Progenitor cell of endocrine pancreas (in vitro differentiated cells): ENCODE measurements at regions not wholly inside any gene's neighbourhood (a gene's known extent, or its start where the extent isn't known, plus 50 kb on each side); places are given as distances from the start of the nearest gene placed in this dataset.

Source experiments
- DNase-seq: peaks from one replicate; pipeline ENCODE4 v3.0.0; 2021; ENCODE audit warnings: low spot score; ENCODE audit not compliant: unreplicated experiment
- H3K27ac Mint-ChIP-seq: 2 replicates; pipeline ENCODE4 v1.8.0; 2021; ENCODE audit warnings: mild to moderate bottlenecking, moderate library complexity, mixed read lengths
- H3K27me3 Mint-ChIP-seq: 2 replicates; pipeline ENCODE4 v1.8.0; 2021; ENCODE audit warnings: mixed read lengths
- H3K36me3 Mint-ChIP-seq: 2 replicates; pipeline ENCODE4 v1.8.0; 2022; ENCODE audit warnings: mixed read lengths; ENCODE audit not compliant: insufficient read depth
- H3K4me1 Mint-ChIP-seq: 2 replicates; pipeline ENCODE4 v1.8.0; 2021; ENCODE audit warnings: low read depth, mixed read lengths
- H3K4me3 Mint-ChIP-seq: 2 replicates; pipeline ENCODE4 v1.8.0; 2021; ENCODE audit warnings: low read depth, mild to moderate bottlenecking, moderate library complexity, mixed read lengths
- H3K9me3 Mint-ChIP-seq: 2 replicates; pipeline ENCODE4 v1.8.0; 2021; ENCODE audit warnings: low read depth, mixed read lengths
- CTCF ChIP-seq: fragments of 200-600 bp; sonication (generic); IDR thresholded peaks from one replicate; pipeline ENCODE4 v1.5.0; 2021; ENCODE audit warnings: antibody characterized with exemption, mild to moderate bottlenecking; ENCODE audit not compliant: unreplicated experiment

GRCh38 chr12:82210882-82211281 is 147.3 kb downstream of the CCDC59 start:
- DNase-seq, result no peak
- no peaks in the 10 kb centered on the region for H3K36me3 Mint-ChIP-seq
- H3K9me3 Mint-ChIP-seq, result peaks cover 26% of the 10 kb centered on the region
- no peak overlapping the region for H3K27ac Mint-ChIP-seq
- H3K4me1 Mint-ChIP-seq, result no peaks in the 10 kb centered on the region
- no peak overlapping the region for H3K4me3 Mint-ChIP-seq
- H3K27me3 Mint-ChIP-seq, result no peaks in the 10 kb centered on the region
- TF ChIP-seq CTCF, result no peak

- no peak for DNase-seq
- peaks cover 20% of the 10 kb centered on the region for H3K9me3 Mint-ChIP-seq
- H3K36me3 Mint-ChIP-seq, result no peaks in the 10 kb centered on the region
- no peak for TF ChIP-seq CTCF
- H3K4me1 Mint-ChIP-seq, result no peaks in the 10 kb centered on the region
- no peak overlapping the region for H3K27ac Mint-ChIP-seq
- H3K4me3 Mint-ChIP-seq, result no peak overlapping the region
- H3K27me3 Mint-ChIP-seq, result no peaks in the 10 kb centered on the region
These were observed 148.7 kb downstream of the CCDC59 start for GRCh38 chr12:82209533-82209932.

GRCh38 chr12:82207556-82207955 is 150.6 kb downstream of the CCDC59 start:
- TF ChIP-seq CTCF, result no peak
- Mint-ChIP-seq H3K9me3 (peaks cover 23% of the 10 kb centered on the region), H3K36me3 (no peaks in the 10 kb centered on the region), H3K27ac (no peak overlapping the region), H3K4me1 (no peaks in the 10 kb centered on the region), H3K4me3 (no peak overlapping the region), H3K27me3 (no peaks in the 10 kb centered on the region)
- no peak for DNase-seq

- H3K27ac Mint-ChIP-seq, result no peak overlapping the region
- H3K4me1 Mint-ChIP-seq, result no peaks in the 10 kb centered on the region
- no peak for TF ChIP-seq CTCF
- no peak overlapping the region for H3K4me3 Mint-ChIP-seq
- no peaks in the 10 kb centered on the region for H3K27me3 Mint-ChIP-seq
- peaks cover 11% of the 10 kb centered on the region for H3K9me3 Mint-ChIP-seq
- no peaks in the 10 kb centered on the region for H3K36me3 Mint-ChIP-seq
- DNase-seq, result no peak
These were observed 155.1 kb downstream of the CCDC59 start for GRCh38 chr12:82203086-82203485.

- H3K36me3 Mint-ChIP-seq, result no peaks in the 10 kb centered on the region
- no peaks in the 10 kb centered on the region for H3K9me3 Mint-ChIP-seq
- no peaks in the 10 kb centered on the region for H3K27me3 Mint-ChIP-seq
- no peak overlapping the region for H3K27ac Mint-ChIP-seq
- no peak for TF ChIP-seq CTCF
- H3K4me1 Mint-ChIP-seq, result no peaks in the 10 kb centered on the region
- no peak for DNase-seq
- no peak overlapping the region for H3K4me3 Mint-ChIP-seq
These were observed 170.6 kb downstream of the CCDC59 start for GRCh38 chr12:82187595-82187994.
